NCI-H187 (cell line): ENCODE measurements at regions not wholly inside any gene's neighbourhood (a gene's known extent, or its start where the extent isn't known, plus 50 kb on each side); places are given as distances from the start of the nearest gene placed in this dataset.
A peak's percentile ranks its signal among the peaks of the same experiment; 100 is the strongest.

ENCODE experiments used
- DNase-seq, 2 experiments: peaks; one replicate each; lab custom pipeline; 2025; lab: John Stamatoyannopoulos, UW

DNA sequence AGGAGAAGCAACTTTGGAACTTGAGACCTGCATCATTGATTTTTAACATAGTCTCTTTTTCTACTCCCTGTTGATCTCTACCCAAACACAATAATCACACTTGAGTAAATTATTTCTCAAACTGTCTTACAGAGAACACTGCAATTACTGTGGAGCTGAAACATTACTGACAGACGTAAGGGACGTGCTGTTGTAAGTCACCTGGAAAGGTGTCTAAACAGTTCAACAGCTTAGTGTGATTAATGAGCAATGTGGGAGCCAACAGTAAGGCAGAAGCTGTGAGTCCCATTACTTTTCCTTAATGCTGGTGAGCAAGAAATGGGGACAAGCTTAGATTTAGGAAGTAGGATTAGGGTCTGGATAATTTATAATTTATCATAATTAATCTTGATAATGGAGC, 265.7 kb downstream of the DLEU7 start:
- DNase-seq = no peak

DNA sequence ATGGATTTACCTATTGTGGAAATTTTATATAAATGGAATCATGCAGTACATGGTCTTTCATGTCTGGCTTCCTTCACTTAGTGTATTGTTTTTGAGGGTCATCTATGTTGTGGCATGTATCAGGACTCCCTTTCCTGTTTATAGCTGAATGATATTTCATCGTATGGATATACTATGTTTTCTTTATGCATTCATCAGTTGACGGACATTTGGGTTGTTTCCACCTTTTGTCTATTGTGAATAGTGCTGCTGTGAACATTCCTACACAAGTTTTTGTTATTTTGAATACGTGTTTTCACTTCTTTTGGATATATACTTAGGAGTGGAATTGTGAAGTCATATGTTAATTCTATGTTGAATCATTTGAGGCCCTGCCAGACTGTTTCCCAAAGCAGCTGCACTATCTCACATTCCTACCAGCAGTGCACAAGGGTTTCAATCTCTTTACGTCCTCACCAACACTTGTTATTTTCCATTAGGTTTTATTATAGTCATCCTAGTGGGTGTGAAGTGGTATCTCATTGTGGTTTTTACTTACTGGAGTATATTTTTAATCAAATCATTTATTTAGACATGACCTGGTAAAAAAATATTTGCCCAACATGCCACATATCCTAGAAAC, 262.7 kb downstream of the DLEU7 start:
- no peak for DNase-seq

DNA sequence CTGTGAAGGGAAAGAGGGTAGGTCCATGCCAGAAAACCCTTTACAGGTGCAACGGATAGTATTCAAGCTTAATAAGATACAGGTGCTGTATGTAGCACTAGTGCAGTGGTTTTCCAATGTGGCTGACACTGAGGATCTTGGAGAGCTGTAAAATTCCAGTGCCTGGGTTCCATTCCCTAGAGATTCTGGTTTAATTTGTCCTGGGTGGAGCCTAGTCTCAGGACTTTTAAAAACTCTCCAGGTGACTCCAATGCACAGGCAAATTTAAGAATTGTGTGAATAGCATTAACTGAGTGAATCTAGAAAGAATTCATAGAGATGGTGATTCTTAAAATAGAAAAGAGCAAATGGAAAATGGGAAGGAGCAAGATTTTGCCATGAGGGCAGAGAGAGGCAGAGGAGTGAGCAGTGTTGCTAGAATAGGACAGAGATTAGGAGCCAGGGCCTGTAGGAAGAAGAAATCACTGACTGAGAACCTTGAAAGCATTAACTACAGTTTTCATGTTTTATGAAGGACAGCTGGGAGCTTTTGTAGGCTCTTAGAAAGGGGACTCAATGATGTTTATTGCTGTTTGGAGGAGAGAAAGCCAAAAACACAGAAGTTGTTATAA, 261.8 kb downstream of the DLEU7 start:
- no peak for DNase-seq

DNA sequence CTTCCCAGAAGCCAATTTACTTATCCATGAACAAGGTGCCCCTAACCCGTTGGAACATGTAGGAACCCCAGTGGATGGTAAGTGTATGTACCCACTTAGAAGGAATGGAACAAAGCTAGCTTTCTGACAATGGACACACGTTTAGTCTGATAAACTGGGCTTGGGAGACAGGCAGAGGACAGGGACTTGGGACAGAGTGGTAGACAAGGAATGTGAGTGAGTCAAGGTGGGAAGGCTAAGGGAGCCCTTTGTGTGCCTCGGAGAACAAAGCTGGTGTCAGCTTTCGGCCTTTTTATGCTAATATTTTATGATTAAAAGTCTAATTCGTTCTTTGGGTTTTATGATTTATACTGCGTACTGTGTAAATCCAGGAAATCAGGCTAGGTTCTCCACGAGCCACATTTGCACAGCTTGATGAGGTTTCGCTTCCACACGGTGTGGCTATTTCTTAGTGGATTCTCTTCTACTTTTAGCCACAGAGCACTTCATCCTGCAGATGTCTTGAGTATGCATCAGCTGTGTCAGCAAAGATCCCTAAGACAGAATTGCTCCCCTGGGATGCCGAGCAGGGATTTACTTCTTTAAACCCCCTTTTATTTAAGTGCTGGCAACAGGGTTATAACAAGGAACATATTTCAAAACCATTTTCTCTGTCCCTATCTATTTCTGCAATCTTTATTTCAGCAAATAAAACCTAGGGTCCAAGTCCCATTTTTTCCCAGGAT, 258.5 kb downstream of the DLEU7 start:
- DNase-seq = peak; percentile 29 to 33

DNA sequence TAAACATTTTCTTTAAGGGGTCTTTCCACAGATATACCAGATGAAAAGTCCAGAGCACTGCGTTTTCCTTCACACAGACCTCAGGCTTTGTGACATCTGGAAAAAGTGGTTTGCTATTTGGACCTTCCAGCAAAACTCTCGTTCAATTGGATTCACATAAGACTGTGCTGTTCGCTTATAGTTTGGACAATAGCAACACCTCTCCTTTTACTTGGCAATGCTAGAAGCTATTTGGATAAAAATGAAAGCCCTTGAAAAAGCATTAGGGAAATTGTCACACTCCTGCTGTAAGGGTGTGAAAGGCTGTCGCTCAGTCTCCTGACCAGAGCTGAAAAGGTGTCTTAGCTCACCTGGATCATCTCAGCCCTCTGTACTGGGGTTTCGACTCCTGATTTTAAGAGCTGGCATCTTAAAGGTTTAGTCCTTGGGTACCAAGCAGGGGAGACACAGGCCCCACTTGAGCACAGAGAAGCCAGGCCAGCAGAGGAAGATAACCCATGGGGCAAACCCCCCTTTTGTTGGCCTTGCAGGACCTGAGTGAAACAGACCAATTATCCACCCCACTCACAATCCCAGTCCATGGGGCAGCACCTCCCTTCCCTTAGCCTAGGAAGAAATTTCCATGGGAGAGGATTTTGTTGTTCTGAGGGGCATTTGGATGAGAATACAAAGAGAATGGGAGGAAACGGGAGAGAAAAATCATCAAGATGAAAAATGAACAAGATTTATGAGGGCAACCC, 257.6 kb downstream of the DLEU7 start:
- DNase-seq = peak in 1 of 2 experiments; percentile 33

DNA sequence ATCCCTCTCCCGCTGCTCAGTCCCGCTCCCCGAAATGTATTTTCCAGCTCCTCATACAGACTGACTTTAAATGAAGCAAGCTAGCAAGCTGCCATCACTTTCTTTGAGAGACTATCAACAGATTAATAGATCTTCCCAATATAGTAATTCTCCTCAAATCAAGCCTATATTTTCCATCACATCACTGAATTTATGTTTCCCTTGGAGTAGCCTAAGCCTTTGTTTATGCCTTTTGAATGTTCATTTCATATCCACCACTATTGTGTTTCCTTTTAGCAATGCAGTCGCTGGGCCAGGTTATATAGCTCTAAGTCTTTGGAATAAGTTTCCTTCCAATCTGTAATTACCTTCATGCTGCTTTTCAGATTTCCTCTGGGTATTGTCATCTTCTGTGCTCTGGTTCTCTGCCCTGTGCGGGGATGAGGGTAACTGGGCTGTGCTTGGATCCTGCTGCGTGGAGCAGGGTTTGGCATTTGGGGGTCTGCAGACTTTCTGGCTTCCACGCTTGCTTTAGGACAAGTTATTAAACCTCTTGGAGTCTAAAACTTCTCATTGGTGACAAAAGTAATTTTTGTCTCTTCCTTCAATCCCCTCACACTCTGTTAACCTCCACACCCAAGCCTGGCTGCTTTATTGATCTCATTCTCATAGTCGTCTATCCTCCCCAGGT, 256.9 kb downstream of the DLEU7 start:
- DNase-seq = no peak

DNA sequence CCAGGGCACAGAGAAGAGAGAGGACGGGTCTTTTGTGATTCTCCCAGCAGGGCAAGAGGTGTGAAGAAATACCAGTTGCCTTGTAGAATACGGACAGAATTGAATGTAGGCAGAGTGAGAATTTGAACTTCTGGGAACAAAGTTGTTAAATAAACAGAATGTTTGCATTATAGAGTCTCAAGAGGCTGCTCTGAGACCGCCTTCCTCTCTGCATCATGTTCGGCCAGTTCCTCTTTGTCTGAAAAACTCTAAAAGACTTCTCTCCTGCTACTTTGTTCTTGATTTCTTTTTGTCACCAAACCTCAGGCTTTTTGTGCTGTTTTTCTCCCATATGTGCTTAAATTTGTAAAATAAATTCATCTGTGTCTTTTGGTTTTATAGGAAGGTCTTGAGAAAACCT, 256.4 kb downstream of the DLEU7 start:
- DNase-seq = no peak

DNA sequence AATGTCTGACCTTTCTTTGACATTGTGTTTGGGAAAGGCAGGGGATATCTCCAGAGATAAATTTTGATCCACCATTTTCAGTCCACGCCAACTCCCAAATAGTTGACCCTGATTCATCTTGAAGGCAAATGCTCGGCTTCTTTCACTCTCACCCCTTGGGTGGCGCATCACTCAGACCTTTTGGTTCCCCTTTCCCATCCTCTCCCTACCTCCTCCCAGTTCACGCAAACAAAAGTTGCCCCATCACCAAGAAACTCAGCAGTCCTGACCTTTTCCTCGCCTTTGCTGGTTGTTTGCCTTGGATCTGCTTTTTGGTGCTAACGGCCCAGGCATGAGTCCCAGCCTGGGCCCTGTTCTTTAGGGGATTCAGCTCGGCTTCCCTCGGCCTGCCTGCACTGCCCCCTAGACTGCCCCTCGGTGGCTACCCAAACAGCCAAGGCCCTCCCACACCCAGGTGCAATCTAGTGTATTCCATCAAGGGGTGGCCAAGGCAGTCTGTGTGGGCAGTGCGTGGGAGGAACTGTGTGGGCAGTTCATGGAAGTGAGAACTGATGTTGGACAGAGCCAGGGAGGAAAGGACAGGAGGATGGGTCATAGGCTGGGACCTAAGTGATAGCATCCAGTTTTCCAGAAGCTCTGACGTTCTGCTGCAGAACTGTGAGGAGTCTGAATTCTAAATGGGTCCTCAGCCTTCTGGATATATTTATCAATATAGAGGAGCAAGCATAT, 255.7 kb downstream of the DLEU7 start:
- no peak for DNase-seq

DNA sequence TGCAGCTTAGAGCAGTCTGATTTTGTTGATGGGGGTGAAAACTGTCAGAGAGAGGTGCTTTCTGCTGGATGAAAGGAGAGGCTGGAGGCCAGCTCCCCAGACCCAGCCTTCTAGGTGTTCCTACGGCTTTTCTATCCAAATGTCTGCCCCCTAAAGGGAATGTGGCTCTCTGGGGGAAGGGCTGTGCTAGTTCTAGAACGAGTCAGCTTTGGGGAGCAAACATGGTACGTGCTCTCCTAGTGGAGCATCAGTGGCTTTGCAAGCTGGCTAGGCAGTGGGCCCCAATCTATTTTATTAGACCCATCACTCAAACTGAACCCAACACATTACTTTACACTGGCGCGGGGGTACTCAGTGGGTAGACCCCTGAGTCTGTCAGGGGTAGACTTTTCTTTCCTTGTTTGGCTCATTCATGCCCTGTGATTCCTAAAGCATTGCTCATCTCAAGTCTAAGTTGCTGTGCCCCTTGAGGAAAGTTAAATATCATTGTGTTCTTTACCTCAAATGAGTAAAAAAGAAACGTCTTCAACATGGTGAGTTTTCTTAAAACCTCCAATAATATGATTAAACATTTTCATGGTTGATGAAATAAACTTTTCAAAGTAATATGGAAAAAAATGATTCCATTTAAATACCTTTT, 254.9 kb downstream of the DLEU7 start:
- no peak for DNase-seq

DNA sequence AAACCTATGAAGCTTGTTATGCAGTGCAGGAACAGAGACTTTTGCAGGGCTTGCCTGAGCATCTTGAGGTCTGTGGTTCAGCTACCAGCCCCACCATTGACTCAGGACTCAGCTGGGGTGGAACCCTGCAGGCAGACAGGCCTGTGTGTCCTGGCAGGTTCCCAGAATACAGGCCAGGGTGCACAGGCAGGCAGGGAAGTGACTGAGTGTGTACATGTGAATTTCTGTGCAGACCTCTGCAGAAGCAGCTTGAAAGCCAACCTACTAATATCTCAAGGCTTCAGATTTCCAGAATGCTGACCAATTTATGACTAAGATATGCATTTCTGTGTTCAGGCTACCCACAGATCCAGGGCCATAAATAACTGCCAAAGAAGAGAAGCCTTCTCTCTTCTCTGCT, 254.4 kb downstream of the DLEU7 start:
- no peak for DNase-seq

DNA sequence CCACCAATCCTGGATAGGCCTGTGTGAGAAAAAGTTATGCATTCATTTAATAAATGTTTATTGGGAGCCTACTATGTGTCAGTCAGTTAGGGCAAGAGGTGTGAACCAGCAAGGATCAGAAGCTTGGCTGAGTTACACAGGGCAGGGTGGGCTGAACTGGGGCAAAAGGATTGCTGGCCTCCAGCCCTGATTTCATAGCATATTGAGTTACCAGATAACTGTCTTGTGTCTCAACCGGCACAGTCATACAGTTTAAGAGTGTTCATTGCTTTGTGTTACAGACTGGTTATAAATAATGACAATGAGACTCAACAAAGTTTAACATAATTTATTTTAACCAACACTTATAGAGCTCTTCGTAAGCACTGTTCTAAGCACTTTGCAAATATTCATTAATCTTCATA, 253.8 kb downstream of the DLEU7 start:
- no peak for DNase-seq

DNA sequence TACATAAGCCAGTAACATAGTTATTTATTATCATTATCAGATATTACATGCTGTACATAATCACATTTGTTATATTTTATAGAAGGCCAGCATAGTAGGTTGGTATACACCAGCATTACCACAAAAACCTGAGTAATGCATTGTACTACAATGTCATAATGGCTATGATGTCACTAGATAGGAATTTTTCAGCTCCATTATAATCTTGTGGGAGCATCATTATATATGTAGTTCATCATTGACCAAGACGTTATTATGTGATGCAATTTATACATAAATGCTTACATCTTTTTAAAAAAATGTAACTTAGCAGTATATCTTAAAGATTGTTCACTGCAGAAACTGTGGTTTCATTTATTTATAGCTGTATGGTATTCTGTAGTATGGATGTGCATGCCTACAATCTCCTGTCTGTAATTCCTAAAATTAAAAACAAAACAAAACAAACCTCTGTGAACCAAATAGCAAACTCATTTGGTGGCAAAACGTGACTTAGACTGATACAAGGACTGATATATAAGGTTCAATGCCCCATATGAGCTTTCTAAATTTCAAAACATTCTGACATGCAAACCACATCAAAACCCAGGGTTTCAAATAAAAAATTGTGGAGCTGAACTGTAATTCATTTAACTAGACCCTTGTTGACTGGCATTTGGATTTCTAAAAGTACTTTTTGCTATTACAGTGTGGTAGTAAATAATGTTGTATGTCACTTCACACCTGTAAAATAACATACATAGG, 250.9 kb downstream of the DLEU7 start:
- no peak for DNase-seq

DNA sequence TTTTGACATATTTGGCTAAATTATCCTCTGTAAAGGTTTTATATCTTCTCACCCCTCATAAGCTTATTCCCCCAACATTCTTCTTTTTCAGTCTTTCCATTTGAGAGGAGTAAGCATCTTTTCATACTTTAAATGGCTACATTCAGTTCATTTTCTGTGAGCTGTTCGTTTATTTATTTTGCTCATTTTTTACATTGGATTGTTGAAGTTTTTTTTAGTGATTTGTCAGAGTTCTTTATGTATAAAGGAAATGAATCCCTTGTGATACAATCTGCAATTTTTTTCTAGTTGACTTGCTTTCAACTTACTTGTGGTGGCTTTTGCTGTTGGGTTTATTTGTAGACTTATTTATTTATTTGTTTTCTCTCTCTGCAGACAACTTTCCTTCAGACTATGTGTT, 250.3 kb downstream of the DLEU7 start:
- no peak for DNase-seq

DNA sequence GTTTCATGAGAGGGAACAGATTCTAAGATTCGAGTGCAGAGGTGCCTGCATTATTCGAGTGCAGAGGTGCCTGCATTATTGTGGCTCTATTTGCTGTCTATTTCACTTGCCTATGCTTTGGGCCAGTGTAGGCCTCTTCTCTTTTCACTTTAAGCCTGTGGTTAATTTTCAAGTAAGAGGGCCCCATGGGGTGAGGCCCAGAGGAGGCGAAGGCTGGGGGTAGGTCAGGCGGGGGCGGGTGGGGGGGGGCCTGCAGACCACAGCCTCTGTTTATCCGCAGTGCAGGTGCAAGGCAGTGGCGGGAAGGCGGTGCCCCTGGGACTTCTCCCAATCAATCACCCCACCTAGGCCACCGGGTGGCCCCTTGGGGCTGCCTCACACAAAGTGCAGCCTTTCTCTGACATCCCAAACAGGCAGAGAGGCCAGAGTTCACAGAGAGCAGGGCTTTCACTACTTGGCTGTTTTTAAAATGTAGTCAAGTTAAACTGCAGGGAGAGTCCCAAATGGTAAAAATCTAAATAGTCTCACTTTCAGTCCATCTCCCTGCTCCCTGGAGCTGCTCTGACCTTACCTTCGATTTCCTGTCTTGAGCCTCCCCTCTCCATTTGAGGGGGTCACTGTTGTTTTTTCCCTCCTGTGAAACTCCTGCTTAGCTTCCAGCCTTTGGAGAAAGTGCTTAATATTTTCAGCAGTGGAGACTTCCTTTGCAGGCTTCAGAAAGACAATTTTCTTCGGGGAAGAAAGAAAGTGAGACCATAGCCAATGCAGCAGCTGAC, 249.0 kb downstream of the DLEU7 start:
- peak; percentile 22 to 36 for DNase-seq

DNA sequence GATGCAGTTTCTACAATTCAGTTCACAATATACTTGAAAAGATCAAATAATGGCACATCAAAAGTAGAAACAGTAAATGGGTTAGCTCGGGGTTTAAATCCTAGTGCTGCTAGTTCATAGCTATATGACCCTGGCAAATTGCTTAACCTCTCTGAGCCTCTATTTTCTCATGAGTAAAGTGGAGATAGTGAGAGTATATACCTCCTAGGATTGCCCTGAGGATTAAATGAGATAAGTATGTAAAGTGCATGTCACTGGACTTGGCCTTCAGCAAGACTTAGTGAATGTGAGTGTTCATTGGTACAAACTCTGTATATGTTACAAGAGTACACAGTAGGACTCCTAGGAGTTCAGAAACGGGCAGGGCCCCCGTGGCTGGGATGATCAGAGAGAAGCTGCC, 248.3 kb downstream of the DLEU7 start:
- DNase-seq = no peak

DNA sequence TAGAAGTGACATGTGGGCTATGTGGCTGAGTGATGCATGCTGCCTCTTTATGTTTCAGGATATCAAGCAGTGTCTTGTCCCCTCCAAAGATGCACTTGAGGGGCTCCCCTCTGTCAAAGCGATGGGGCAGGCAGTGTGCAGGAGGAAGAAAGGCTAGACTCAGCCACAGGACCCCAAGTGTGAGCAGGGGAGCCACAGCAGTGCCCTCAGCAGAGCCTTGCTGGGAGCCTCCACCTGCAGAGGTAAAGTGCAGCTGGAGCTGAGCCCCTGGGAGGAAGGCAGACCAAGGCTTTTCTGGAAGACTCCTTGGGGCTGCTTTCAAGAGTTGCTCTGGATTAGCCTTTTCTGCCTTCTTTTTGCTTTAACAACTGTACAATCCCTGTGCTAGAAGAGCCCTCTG, 247.3 kb downstream of the DLEU7 start:
- no peak for DNase-seq

DNA sequence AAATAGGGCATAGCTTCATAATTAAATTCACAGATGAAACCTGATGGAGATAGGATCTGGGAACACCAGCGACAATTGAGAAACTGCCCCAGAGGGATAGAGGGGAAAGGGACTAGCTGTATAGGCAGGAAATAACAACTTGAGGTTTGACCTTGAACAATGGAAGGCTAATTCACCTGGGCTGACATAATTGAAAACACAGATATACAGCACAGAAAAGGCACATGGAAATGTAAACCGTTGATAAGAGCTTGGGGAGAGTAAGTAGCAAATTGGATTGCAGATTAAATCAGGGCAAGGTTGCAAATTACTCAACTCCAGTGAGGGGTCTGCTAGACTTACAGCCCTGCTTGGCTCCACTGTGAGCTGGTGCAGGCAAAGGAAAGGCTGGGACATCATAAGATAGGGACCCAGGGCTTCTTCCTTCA, 246.7 kb downstream of the DLEU7 start:
- DNase-seq = no peak

DNA sequence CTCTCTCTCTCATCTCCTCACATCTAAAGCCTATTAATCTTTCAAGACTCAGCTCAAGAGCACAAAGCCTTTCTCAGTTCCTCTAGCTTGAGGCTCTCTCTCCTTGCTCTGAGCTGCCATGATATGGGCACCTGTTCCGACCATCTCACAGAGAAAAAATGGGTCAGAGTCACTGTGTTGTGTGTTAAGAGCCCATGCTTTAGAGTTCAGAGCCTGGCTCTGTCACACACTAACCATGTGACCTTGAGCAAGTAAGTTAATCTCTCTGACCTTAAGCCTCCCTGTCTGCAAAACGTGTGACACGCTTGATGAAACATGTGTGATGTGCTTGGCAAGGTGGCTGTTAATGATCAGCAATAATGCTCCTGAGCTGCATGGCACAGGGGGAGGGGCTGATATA, 245.2 kb downstream of the DLEU7 start:
- DNase-seq = no peak

DNA sequence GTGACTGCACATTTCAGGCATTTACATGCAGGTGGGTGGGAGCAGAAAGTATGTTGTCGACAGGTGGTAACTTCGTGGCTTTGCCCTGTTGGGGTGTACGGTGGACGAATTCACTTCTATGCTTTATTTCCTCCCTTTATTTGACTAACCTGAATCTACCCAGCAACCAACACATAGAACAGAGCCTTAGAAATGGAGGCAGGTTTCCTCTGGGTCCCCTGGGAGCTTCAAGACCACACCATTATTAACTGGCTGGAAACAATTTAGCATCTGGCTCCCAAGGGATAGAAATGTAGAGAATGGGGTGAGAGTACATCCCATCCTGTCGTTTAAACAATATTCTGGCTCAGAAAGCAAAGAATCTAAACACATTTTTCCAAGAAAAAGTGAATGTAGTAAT, 244.4 kb downstream of the DLEU7 start:
- no peak for DNase-seq

DNA sequence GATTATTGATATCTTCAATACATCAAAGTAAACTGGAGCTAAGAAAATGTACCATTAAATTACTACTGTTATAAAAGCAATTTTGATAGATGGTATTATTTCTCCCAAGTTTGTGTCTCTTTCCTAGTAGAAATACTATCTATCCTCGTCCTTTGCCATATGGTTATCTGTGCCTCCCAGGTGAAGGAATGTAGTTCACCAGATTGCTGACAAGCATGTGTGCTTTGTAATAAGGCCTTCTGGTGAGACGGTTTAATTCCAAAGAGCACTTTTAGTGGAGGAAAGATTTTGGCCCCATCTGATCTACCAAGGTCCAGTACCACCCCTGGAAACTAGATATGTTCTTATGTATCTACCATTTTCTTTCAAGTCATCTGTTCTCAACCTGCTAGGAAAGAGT, 243.6 kb downstream of the DLEU7 start:
- DNase-seq = no peak
